Islet precursor cell (in vitro differentiated cells): ENCODE measurements at regions not wholly inside any gene's neighbourhood (a gene's known extent, or its start where the extent isn't known, plus 50 kb on each side); places are given as distances from the start of the nearest gene placed in this dataset.

Experiments
- DNase-seq: peaks from one replicate; pipeline ENCODE4 v3.0.0-alpha.2; 2018

DNA sequence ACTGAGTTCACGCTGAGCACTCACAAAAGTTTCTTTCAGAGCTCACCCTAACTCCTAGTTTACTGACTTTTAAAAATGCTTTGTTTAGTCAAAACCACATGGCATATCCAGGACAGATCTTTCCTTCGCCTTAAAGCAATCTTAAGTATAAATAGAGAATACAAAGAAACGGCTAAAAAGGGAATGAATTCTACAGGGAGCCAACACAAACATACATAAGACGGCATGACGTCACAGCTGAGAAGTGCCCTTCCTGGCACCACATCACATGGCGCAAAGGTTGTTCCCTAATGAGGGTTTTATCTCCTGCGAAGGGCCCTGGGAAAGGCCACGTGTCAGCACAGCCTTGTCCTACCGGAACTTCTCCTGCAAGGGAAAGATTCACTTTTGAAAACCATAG is 141.3 kb downstream of the IRX1 start:
- no peak for DNase-seq

DNA sequence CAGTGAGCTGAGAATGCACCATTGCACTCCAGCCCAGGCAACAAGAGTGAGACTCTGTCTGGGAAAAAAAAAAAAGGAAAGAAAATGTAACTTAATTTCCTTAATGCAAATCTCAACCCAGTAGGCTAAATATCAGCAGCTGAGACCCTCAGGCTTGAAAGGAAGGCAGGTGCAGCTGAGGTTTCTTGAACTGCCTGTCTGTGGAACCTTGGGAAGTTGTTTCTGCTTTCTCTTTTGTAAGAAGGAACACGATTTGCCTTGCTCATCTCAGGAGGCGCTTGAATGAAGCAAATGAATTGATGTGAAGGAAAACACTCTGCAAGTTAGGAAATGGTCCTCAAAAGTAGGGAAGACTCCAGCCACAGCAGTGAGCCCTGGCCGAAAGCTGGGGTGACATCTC is 143.3 kb downstream of the IRX1 start:
- no peak for DNase-seq

DNA sequence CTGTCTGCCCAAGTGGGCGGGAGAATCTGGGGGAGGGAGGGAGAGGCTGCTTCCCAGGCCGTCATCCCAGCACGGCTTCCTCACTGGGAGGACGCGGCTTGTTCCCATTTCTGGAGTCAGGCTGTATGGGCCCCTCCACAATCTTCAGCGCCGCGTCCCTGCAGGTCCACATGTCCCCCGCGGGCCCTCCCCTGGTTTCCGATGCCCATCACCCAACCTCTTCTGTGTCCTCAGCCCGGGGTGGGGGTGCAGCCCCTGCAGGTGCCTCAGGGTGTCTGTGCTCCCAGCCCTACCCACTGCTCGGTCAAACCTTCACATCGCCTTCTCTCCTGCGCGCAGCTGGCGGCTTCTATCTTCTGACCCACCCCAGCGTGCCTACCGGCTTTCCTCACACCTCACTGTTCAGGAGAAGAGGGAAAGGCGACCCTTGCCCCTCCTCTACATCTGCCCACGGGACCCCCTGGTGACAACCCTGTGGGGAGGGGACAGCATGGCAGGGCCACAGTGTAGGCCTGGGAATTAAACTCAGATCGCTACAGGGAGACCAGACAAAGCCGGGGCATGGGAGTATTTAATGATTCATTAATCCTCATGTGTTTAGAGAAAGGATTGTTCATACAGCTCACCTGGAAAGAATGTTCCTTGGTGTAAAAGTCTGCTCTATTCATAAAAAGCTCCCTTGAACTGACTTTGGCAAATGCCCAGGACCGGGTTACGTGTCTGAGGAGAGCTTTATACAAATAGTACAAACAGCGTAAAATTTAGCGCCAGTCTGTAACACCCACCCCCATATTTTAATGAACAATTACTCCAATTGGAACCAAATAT is 145.1 kb downstream of the IRX1 start:
- DNase-seq = no peak

DNA sequence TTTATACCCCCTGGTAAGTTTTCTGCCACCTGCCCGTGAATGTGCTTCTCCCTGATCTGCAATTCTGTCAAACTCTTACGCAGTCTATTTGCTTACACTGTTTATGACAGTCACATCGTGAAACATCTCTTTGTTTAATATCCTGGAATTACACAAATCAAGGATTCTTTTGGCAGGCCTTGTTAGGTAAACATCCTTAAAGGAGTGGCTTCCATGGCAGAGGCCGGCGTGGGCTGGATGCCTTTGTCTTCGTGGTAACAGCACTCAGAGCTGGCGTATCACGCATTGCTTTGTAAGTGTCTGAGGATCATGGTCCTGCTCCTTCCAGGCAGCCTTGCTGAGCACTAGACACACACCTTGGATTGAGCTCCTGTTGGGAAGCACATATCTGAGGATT is 145.7 kb downstream of the IRX1 start:
- no peak for DNase-seq

DNA sequence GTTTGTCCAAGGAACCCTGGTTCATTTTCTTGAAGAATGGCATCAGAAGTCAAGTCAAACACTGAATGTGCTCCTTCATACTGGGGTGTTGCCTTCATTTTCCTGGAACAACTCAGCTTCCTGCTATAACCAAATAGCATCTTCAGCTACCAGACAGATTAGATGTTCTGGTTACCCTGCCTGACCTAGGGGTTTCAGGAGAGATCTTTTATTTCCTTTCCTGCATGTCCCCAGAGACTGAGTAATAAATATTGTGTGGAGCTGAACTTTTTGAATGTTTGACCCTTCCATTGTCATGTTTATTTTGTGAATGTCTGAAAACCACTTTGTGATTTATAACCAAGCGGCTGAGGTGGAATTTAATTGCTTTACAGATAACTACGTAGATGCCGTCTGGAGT is 147.1 kb downstream of the IRX1 start:
- DNase-seq = no peak

DNA sequence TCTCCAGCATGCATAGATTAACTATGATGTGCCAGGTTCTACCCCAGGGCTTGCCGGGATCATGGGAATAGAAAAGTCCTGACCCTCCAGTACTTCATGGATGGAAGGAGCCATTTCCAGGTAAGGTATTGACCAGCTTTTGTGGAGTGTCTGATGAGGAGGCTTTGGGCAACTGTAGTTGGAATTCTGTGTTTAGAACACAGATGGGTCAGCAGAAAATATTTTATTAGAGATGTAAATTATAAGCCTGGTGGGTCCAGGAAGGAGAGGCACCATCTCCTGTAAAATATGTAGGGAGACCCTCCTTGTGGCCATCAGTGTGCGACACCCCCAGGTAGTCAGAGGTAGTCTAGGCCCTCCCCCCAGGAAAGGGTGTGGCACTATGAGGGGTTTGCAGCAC is 156.2 kb downstream of the IRX1 start:
- no peak for DNase-seq

DNA sequence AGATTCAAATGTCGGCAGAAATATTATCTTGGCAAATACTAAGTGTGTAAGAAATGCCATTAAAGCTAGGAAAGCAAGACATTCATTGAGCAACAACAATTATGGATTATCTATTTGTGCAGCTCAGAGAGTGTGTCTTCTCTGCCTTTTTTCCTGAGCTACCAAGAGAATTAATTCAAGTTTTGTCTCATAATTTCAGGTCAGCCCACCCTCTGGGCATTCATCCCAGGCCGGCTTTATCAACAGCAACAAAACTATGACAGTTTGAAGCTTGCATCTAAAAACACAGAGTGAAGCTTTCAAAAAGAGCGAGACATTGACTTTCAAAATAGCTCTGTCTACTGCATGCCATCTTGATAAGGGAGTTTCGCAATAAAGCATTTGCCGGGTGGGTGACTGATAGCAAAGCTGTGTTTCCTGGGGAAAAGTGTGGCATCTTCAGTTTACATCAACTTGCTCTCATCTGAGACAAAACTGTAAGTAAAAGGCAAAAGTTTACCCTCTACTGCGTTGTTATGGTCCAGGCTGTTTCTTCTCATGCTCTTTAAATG is 182.4 kb downstream of the IRX1 start:
- no peak for DNase-seq

DNA sequence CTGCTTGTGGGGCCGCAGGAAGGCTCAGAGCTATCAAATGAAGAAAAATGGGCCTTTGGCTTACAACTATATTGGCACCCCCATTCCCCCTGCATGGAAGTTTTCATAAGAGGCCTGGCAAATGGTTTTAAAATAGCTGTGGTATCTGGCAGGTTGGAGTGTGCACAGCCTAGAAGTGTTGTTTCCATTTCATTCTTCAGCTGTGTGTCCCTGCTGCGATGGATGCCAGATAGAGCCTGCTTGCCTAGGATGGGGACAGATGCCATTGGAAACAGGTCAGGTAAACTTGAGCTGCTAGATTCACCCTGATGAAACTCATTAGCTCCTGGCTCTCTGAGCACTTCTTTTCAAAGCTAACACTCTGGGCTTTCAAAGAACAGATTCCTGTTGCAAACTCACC is 183.3 kb downstream of the IRX1 start:
- no peak for DNase-seq

DNA sequence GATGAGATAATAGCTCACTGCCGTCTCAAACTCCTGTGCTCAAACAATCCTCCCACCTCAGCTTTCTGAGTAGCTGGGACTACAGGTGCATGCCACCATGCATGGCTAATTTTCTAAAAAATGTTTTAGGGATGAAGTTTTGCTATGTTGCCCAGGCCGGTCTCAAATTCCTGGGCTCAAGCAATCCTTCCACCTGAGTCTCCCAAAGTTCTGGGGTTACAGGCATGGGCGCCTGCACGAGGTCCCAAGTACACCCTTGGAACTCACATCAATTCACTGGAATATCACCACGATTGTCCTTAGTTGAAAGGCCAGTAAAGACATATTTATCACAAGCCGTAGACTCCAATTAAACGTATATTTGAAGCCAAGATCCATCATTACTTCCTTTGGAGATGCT is 184.6 kb downstream of the IRX1 start:
- no peak for DNase-seq

DNA sequence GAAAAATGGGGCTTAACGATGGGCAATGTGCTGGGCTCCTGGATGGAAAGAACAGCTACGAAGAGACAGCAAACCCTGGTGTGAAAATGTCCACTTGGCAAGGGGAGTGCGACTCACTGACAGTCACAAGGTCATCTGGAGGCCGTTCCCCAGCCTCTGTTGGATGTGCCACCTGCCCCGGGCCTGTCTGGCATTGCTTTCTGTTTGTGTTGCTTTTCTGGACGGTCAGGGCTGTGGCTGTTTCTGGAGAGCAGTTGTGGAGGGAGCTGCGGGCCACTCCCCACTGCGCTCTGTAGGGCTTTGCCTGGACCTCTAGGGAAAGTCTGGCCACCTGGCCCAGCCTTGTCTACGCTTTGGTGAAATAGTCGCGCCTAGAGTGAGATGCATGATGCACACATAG is 185.3 kb downstream of the IRX1 start:
- no peak for DNase-seq

DNA sequence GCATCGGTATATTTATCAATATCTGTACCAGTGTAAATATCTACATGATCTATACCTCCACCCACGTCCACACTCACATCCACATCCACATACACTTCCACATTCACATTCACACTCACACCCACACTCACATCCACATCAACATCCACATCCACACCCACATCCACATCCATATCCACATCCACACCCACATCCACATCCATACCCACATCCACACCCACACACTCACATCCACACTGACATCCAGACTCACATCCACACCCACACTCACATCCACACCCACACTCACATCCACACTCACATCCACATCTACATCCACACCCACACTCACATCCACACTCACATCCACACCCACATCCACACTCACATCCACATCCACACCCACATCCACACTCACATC is 189.2 kb downstream of the IRX1 start:
- no peak for DNase-seq

DNA sequence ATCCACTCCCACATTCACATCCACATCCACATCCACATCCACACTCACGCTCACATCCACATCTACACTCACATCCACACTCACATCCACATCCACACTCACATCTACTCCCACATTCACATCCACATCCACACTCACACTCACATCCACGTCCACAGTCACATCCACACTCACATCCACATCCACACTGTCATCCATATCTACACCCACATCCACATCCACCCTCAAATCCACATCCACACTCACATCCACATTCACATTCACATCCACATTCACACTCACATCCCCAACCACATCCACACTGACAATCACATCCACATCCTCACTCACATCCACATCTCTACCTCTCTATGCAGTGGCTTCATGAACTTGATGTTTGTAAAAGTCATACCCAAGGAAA is 190.5 kb downstream of the IRX1 start:
- no peak for DNase-seq

DNA sequence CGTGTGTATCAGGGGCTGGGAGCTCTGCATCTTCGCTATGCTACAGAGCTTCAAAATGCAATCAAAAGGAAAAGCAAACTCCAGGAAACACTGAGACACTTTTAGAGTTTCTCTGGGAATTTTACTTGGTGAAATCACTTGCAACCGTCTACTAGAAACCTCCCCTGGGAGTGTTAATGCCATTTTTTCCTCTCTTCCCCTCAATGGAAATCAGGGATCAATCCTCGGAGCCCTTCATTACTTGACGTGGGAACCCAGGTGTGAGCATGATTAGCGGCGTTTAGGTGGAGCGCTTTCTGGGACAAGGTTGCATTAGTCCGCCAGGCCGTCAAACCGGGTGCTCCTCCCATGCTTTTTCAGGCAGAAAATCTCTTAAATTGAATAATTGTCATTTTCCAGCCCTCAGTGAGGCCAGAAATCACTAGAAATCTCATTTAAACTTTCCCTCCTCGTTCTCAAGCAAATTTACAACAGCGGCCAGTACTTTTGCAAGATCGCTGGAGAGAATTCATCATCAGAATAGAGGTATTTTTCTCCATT is 191.3 kb downstream of the IRX1 start:
- DNase-seq = no peak

DNA sequence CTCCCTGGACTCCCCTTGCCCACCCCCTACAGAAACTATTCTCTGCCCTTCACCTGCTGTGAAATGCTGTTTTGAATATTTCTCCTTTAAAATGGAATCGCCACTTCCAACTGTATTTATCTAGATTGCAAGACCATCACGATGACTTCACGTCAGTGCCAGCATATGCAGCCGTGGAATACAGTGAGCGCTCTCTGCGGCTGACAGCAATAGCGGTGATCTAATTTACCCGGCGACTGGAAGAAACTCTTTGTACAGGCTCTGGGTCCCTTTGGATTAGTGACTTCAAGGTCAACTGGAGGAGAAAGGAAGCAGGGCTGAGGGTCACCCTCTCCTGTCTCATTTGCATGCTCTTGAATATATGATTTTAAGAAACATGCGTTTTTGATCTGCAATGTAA is 192.0 kb downstream of the IRX1 start:
- no peak for DNase-seq

DNA sequence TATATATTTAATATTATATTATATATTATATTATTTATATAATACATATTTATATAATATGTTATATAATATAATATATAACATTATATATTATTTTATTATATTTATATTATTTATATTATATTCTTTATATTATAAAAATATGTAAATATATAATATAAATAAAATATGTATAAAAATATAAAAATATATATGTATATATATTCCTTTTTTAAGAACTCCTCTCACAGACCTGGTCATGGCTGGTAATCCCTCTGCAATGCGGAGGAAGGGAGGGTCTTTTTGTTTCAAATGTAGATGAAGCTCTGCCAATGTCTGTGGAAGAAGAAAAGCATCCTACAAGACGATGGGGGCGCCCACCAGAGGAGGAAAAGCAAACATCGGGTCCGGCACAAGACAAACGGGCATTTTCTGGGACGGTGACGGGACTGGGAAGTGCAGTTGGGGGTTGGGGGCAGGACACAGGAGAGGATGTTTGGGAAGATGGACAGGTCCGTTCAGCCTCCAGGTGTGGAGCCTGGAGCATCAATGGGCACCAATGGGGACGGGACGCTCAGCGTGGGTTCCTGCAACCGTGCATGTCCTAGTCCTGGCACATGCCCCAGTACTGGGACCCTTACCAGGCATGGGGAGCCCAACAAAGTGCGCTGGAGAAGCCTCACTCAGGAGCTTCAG is 194.0 kb downstream of the IRX1 start:
- DNase-seq = no peak

DNA sequence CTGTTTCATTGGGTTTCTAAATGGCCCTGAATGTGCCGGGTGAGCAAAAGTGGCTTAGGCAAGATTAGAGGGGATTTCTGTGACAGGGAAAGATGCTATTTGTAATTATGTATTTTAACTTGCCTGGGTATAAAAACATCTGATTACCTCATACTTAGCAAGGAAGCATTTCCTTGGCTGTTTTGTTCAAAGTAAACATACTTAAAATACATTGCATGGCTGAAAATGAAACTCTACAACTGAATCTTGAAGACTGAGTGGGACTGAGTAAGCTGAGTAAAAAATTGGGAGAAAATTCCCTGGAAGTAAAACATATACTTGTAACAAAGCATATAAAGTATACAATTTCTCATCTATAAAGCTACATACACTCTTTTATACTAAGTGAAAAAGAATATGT is 197.5 kb downstream of the IRX1 start:
- no peak for DNase-seq

DNA sequence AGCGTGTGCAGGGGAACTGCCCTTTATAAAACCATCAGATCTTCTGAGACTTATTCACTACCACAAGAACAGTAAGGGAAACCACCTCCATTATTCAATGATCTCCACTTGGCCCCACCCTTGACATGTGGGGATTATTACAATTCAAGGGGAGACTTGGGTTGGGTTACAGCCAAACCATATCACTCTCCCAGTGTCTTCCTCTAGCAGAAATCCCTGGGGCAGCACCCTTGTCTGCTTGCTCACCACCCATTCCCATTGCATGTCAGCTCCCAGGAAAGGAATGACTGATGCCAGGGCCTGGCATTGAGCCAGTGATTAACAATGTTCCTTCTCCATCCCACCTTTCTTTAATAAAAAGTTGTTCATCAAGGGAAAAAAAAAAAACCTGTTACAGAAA is 199.0 kb downstream of the IRX1 start:
- DNase-seq = no peak

DNA sequence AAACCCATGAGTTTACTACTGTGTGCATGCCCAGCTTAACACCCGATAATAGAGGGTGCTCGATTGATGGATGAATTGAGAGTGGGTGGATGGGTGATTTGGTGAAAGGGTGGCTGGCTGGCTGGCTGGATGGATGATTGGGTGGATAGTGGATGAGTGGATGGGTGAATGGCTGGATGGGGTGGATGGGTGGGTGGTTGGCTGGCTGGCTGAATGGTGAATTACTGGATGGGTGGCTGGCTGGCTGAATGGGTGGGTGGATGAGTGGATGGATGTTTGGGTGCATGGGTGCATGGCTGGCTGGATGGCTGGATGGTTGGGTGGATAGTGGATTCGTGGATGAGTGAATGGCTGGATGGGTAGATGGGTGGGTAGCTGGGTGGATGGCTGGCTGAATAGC is 201.1 kb downstream of the IRX1 start:
- no peak for DNase-seq

DNA sequence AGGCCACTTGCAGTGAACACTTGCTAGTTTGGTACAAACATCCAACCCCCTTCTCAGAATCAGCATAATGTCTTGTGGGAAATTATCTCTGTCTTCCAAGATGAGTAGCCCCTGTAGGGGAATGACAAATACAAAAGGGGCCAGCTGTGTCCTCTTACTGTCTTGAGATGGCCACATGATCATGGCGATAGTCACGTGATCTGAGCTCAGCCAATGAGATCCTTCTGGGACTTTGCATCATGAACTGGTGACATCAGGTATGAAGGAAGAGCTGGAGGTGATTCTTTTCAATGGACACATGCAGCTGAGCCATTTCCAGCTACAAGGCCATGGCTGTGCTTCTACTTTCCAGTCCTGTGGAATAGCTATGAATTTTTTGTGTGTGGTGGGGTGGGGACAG is 206.3 kb downstream of the IRX1 start:
- DNase-seq = no peak

DNA sequence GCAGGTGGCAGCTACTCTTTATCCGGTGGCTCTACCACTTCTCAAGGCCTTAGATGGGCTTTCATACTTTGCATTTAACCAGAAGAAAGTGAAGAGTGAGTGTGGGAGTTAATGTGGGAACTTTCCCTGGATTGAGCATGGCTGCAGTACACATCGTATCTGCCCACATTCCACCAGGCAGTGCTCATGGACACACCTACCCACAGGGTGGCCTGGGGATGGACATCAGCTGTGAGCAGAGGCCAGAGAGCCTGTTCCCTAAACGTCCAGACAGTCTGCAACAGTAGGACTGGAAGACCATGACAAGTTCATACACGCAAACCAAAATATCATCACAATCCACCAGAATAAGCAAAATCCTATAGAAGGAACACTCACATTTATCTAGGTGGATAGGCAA is 213.8 kb downstream of the IRX1 start:
- no peak for DNase-seq

DNA sequence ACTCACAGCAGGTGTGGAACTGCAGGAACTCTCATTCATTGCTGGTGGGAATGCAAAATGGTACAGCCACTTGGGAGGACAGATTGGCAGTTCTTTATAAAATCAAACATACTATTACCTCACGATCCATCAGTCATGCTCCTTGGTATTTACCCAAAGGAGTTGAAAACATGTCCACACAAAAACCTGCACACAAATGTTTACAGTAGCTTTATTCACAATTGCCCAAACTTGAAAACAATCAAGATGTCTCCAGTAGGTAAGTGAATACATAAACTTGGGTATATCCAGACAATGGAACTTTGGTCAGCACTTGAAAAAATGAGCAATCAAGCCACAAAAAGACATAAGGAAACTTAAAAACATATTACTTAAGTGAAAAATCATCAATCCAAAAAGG is 215.5 kb downstream of the IRX1 start:
- DNase-seq = no peak

DNA sequence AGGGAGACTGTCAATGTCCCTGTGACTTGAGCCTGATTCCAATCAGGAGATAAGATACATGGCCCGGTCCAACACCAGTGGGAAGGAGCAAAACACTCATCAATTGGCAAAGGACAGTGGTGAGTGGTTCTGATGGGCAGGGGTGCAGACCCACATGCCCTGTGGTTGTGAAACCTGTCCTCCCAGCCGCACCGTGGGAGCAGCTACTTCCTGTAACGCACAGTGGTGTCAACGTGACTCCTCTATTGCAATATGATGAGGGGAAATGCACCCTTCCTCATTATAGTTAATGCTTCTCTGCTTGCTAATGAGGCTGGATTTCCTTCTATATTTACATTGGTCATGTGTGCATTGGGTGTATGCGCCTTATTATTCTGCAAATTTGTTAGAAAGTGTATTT is 223.0 kb downstream of the IRX1 start:
- no peak for DNase-seq

DNA sequence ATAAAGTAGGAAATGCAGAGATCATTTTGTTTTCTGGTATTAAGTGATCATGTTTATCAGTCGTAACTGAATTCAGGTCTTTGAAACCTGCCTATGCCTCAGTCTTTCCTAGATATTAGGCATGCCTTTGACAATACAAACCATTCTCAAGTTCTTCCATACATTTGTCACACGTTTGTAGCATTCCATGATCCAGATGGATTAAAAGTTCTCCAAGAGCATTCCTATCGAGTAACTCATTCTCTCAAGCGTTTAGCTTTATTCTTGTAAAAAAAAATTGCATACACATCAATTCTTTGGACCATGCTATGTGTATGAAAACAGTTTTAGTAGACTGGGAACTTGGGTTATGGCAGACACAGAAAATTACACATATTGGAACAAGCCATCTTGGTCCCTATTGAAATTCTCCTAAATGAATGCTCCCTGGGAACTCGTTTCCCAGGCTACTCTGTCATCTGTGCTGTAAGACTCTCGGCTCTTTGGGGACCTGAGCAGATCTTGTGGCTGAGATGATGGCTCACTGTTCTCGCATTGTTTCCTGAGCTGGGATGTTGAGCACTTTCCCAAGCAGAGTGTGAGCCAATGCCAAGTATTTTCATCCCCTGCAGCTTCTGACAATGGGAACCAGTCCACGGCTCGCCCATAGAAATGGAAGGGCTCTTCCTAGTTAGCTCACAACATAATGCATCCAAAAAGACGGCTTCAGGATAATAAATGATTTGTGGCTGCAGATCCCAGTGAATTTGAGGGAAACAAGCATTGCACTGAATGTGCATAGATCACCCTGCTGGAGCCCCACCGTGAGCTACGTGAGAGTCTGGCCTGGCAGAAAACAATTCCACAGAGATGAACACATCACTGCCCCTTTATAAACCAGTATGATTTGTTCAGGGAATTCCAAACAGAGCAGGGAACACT is 230.2 kb downstream of the IRX1 start:
- no peak for DNase-seq
